ENCODE measurements at regions not wholly inside any gene's neighbourhood (a gene's known extent, or its start where the extent isn't known, plus 50 kb on each side); places are given as distances from the start of the nearest gene placed in this dataset.

DNA sequence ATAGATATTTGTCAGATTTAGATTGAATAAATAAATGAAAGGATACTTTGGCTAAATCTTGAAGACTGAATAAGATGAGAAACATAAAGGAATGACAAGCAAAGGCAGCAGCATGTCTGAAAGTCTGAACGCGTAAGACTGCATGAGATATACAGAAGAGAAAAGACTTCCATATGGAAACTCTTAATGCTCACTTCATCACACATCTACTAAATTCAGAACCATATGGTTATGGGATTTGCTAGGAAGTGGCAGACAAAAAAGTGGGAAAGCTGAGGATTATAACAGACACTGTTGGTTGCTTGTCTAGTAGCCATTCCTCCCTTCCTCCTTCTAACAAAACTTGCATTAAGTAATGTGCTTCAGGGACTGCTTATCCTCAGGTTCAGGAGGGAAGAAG lies 446.7 kb downstream of the KCTD12 start:
- DNase-seq: peak in 2 of 3 donors; percentile 92 to 96
- WGBS, 2 donors: 91 to 93% methylated on average over 2 of the region's 2 CpGs

DNA sequence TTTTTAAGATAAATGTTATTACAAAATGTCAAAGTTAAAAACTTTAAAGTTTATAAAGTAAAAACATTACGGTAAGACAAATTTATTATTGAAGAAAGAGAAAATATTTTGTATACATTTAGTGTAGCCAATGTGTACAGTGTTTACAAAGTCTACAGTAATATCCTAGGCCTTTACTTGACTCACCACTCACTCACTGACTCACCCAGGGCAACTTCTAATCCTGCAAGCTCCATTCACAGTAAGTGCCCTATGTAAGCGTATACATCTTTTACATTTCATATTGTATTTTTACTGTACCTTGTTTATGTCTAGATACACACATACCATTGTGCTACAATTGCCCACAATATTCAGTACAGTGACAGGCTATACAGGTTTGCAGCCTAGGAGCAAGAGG lies 448.2 kb downstream of the KCTD12 start:
- H3K4me1 ChIP-seq (ENCODE audit: control insufficient read depth in 5 of 5, insufficient read depth in 5 of 5, low read length in 5 of 5): peaks cover 0 to 16% (median 6%) of the 10 kb centered on the region in 5 donors
- 96 to 98% methylated on average over 2 of the region's 2 CpGs for WGBS, 2 donors
- ATAC-seq (ENCODE audit: insufficient read depth, low FRiP score): no peak
- H3K27me3 ChIP-seq (ENCODE audit: control insufficient read depth in 3 of 3, insufficient read depth in 3 of 3, low read length in 2 of 3): no peaks in the 10 kb centered on the region
- H3K36me3 ChIP-seq (ENCODE audit: control insufficient read depth in 4 of 4, insufficient read depth in 4 of 4, low read length in 4 of 4): no peaks in the 10 kb centered on the region
- no peak overlapping the region for H3K27ac ChIP-seq (ENCODE audit: low read depth in 1 of 2, low read length in 1 of 2)
- TF ChIP-seq, protein P1, sequence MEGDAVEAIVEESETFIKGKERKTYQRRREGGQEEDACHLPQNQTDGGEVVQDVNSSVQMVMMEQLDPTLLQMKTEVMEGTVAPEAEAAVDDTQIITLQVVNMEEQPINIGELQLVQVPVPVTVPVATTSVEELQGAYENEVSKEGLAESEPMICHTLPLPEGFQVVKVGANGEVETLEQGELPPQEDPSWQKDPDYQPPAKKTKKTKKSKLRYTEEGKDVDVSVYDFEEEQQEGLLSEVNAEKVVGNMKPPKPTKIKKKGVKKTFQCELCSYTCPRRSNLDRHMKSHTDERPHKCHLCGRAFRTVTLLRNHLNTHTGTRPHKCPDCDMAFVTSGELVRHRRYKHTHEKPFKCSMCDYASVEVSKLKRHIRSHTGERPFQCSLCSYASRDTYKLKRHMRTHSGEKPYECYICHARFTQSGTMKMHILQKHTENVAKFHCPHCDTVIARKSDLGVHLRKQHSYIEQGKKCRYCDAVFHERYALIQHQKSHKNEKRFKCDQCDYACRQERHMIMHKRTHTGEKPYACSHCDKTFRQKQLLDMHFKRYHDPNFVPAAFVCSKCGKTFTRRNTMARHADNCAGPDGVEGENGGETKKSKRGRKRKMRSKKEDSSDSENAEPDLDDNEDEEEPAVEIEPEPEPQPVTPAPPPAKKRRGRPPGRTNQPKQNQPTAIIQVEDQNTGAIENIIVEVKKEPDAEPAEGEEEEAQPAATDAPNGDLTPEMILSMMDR (IDR thresholded peaks at IDR 0.05; ENCODE audit: control extremely low read depth, extremely low read depth): no peak
- DNase-seq: no peak
- H3K9me3 ChIP-seq (ENCODE audit: control insufficient read depth in 4 of 4, insufficient read depth in 3 of 4, low read length in 3 of 4): no peaks in the 10 kb centered on the region
- no peak overlapping the region for H3K9ac ChIP-seq (ENCODE audit: insufficient read depth in 1 of 2, low read length in 2 of 2)
- no peak overlapping the region for H3K4me3 ChIP-seq

More for the DNA sequence above, 446.7 kb downstream of the KCTD12 start:
- Histone ChIP-seq H3K27ac (ENCODE audit: low read depth in 1 of 2, low read length in 1 of 2) (no peak overlapping the region), H3K9ac (ENCODE audit: insufficient read depth in 1 of 2, low read length in 2 of 2) (no peak overlapping the region), H3K4me1 (ENCODE audit: control insufficient read depth in 5 of 5, insufficient read depth in 5 of 5, low read length in 5 of 5) (peaks cover 0 to 13% (median 6%) of the 10 kb centered on the region in 5 donors), H3K4me3 (no peak overlapping the region), H3K27me3 (ENCODE audit: control insufficient read depth in 3 of 3, insufficient read depth in 3 of 3, low read length in 2 of 3) (no peaks in the 10 kb centered on the region), H3K9me3 (ENCODE audit: control insufficient read depth in 4 of 4, insufficient read depth in 3 of 4, low read length in 3 of 4) (peaks cover 0 to 2% (median 0%) of the 10 kb centered on the region in 4 donors), H3K36me3 (ENCODE audit: control insufficient read depth in 4 of 4, insufficient read depth in 4 of 4, low read length in 4 of 4) (no peaks in the 10 kb centered on the region)
- no peak for ATAC-seq (ENCODE audit: insufficient read depth, low FRiP score)
- TF ChIP-seq, protein P1 (IDR thresholded peaks at IDR 0.05; ENCODE audit: control extremely low read depth, extremely low read depth): no peak

DNA sequence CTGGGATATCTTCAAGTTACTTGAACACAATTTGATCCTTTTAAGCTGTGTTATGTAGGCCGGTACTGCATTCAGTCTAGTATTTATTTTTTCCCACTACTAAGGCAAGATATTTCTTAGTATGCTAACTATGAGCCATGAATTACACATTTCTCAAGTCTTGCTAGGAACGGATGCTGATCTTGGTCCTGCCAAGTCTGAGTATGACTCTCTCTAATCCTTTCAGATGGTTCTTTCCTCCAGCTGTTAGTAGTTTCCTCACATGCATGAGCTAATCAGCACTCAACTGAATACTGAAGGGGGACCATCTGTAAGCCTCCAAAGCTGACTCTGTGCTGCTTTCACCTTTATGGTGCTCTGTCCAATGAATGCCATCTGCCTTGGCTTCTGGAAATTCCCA lies 460.3 kb downstream of the KCTD12 start:
- Histone ChIP-seq H3K27me3 (ENCODE audit: control insufficient read depth in 3 of 3, insufficient read depth in 3 of 3, low read length in 2 of 3) (no peaks in the 10 kb centered on the region), H3K9me3 (ENCODE audit: control insufficient read depth in 4 of 4, insufficient read depth in 3 of 4, low read length in 3 of 4) (no peaks in the 10 kb centered on the region), H3K36me3 (ENCODE audit: control insufficient read depth in 4 of 4, insufficient read depth in 4 of 4, low read length in 4 of 4) (no peaks in the 10 kb centered on the region), H3K4me3 (no peak overlapping the region), H3K4me1 (ENCODE audit: control insufficient read depth in 5 of 5, insufficient read depth in 5 of 5, low read length in 5 of 5) (peaks cover 0 to 6% (median 4%) of the 10 kb centered on the region in 5 donors), H3K9ac (ENCODE audit: insufficient read depth in 1 of 2, low read length in 2 of 2) (no peak overlapping the region), H3K27ac (ENCODE audit: low read depth in 1 of 2, low read length in 1 of 2) (no peak overlapping the region)
- TF ChIP-seq, protein P1 (IDR thresholded peaks at IDR 0.05; ENCODE audit: control extremely low read depth, extremely low read depth): no peak
- WGBS, 2 donors: 42 to 54% methylated on average over 2 of the region's 2 CpGs
- DNase-seq (peak; percentile 19 to 92 (median 83)), ATAC-seq (ENCODE audit: insufficient read depth, low FRiP score) (no peak)

DNA sequence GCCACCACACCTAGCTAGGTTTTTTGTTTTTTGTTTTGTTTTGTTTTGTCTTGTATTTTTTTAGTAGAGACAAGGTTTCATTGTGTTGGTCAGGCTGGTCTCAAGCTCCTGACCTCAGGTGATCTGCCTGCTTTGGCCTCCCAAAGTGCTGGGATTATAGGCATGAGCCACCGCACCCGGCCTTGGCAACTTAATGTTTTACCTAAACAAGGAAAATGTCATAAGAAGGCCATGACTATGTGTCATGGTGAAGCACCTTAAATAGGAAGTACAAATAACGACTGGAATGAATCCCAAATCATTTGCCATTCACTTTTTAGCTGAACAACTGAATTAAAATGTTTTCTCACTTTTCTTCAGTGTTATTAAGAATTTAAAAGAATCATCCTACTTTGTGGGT lies 465.2 kb downstream of the KCTD12 start:
- Histone ChIP-seq H3K27ac (ENCODE audit: low read depth in 1 of 2, low read length in 1 of 2) (no peak overlapping the region), H3K4me3 (no peak overlapping the region), H3K9ac (ENCODE audit: insufficient read depth in 1 of 2, low read length in 2 of 2) (no peak overlapping the region), H3K27me3 (ENCODE audit: control insufficient read depth in 3 of 3, insufficient read depth in 3 of 3, low read length in 2 of 3) (no peaks in the 10 kb centered on the region), H3K9me3 (ENCODE audit: control insufficient read depth in 4 of 4, insufficient read depth in 3 of 4, low read length in 3 of 4) (no peaks in the 10 kb centered on the region), H3K4me1 (ENCODE audit: control insufficient read depth in 5 of 5, insufficient read depth in 5 of 5, low read length in 5 of 5) (peaks cover 0 to 6% (median 0%) of the 10 kb centered on the region in 5 donors), H3K36me3 (ENCODE audit: control insufficient read depth in 4 of 4, insufficient read depth in 4 of 4, low read length in 4 of 4) (no peaks in the 10 kb centered on the region)
- no peak for DNase-seq
- TF ChIP-seq, protein P1 (IDR thresholded peaks at IDR 0.05; ENCODE audit: control extremely low read depth, extremely low read depth): no peak
- ATAC-seq (ENCODE audit: insufficient read depth, low FRiP score): no peak
- WGBS, 2 donors: 77 to 78% methylated on average over 3 of the region's 3 CpGs

Measured in lung (tissue), 11 donors.